Endodermal cell (in vitro differentiated cells): ENCODE measurements at regions not wholly inside any gene's neighbourhood (a gene's known extent, or its start where the extent isn't known, plus 50 kb on each side); places are given as distances from the start of the nearest gene placed in this dataset.

Experiments
- DNase-seq: peaks from one replicate; pipeline ENCODE4 v3.0.0-alpha.2; 2017
- H3K27ac ChIP-seq: 2 replicates; pipeline ENCODE4 v1.5.1; 2013; ENCODE audit warnings: mild to moderate bottlenecking, low read depth, low read length, moderate library complexity
- H3K27me3 ChIP-seq: 2 replicates; pipeline ENCODE4 v1.6.1; 2013; ENCODE audit warnings: mild to moderate bottlenecking, low read length, moderate library complexity; ENCODE audit not compliant: insufficient read depth, control insufficient read depth, poor library complexity, severe bottlenecking
- H3K36me3 ChIP-seq: 2 replicates; pipeline ENCODE4 v1.7.0; 2013; ENCODE audit warnings: mild to moderate bottlenecking, low read length, moderate library complexity; ENCODE audit not compliant: control insufficient read depth, insufficient read depth
- H3K4me1 ChIP-seq: one replicate; pipeline ENCODE4 v1.7.0; 2013; ENCODE audit warnings: low read length; ENCODE audit not compliant: control insufficient read depth, insufficient read depth
- H3K4me3 ChIP-seq: 2 replicates; pipeline ENCODE4 v1.5.1; 2013; ENCODE audit warnings: mild to moderate bottlenecking, low read length, moderate library complexity
- H3K9ac ChIP-seq: 2 replicates; pipeline ENCODE4 v1.6.1; 2013; ENCODE audit warnings: mild to moderate bottlenecking, low read length, moderate library complexity; ENCODE audit not compliant: poor library complexity, severe bottlenecking; ENCODE audit errors: extremely low read depth
- H3K9me3 ChIP-seq: 2 replicates; pipeline ENCODE4 v1.6.1; 2013; ENCODE audit warnings: mild to moderate bottlenecking, low read length, moderate library complexity; ENCODE audit not compliant: control insufficient read depth
- H3K27ac Mint-ChIP-seq: 2 replicates; pipeline ENCODE4 v1.8.0; 2020; ENCODE audit warnings: mixed read lengths
- H3K27me3 Mint-ChIP-seq: 2 replicates; pipeline ENCODE4 v1.8.0; 2021; ENCODE audit warnings: mild to moderate bottlenecking, mixed read lengths; ENCODE audit not compliant: insufficient read depth
- H3K36me3 Mint-ChIP-seq: 2 replicates; pipeline ENCODE4 v1.8.0; 2020; ENCODE audit warnings: low read depth, mixed read lengths
- H3K4me1 Mint-ChIP-seq: 2 replicates; pipeline ENCODE4 v1.8.0; 2020; ENCODE audit warnings: mixed read lengths
- H3K4me3 Mint-ChIP-seq: 2 replicates; pipeline ENCODE4 v1.8.0; 2020; ENCODE audit warnings: mild to moderate bottlenecking, moderate library complexity, mixed read lengths
- H3K9me3 Mint-ChIP-seq: 2 replicates; pipeline ENCODE4 v1.8.0; 2020; ENCODE audit warnings: mild to moderate bottlenecking, mixed read lengths
- WGBS, 2 experiments: methylation state at CpG; one replicate each; pipeline versions ENCODE4 v1.1.5 to v1.1.7; 2013; ENCODE audit warnings: missing lambda C conversion rate in 2 of 2, mixed read lengths in 1 of 2; ENCODE audit not compliant: insufficient coverage in 1 of 2, insufficient read length in 1 of 2; 5-methylcytosine and 5-hydroxymethylcytosine counted together
- TF ChIP-seq, protein P1 (sequence below): fragments of 200-600 bp; sonication (generic); conservative IDR thresholded peaks from 2 replicates; pipeline ENCODE4 v1.5.0; 2021; ENCODE audit warnings: antibody characterized with exemption, mild to moderate bottlenecking

DNA sequence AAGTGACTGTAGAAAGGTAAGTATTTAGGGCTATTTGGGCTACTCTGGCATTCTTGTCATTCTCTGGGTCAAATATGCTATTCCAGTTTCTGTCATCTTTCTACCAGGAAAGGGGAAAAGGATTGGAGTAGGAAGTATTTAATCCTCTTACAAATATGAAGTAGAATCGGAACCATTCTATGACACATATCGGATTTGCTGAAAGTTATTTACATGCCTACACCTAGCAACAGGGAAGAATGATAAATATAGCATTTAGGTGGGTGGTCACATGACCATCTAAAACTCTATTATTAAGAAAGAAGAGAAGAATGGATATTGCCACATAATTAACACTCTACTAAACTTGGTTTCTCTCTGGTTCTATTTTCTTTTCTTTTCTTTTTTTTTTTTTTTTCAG, 1353.1 kb downstream of the ZPLD1 start:
- H3K9me3 Mint-ChIP-seq: no peaks in the 10 kb centered on the region
- no peaks in the 10 kb centered on the region for H3K4me1 ChIP-seq
- H3K27ac ChIP-seq: no peak overlapping the region
- no peak overlapping the region for H3K4me3 Mint-ChIP-seq
- TF ChIP-seq, protein P1, sequence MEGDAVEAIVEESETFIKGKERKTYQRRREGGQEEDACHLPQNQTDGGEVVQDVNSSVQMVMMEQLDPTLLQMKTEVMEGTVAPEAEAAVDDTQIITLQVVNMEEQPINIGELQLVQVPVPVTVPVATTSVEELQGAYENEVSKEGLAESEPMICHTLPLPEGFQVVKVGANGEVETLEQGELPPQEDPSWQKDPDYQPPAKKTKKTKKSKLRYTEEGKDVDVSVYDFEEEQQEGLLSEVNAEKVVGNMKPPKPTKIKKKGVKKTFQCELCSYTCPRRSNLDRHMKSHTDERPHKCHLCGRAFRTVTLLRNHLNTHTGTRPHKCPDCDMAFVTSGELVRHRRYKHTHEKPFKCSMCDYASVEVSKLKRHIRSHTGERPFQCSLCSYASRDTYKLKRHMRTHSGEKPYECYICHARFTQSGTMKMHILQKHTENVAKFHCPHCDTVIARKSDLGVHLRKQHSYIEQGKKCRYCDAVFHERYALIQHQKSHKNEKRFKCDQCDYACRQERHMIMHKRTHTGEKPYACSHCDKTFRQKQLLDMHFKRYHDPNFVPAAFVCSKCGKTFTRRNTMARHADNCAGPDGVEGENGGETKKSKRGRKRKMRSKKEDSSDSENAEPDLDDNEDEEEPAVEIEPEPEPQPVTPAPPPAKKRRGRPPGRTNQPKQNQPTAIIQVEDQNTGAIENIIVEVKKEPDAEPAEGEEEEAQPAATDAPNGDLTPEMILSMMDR: no peak
- H3K4me3 ChIP-seq: no peak overlapping the region
- no peaks in the 10 kb centered on the region for H3K27me3 Mint-ChIP-seq
- no peaks in the 10 kb centered on the region for H3K27me3 ChIP-seq
- DNase-seq: no peak
- H3K9me3 ChIP-seq: no peaks in the 10 kb centered on the region
- no peaks in the 10 kb centered on the region for H3K4me1 Mint-ChIP-seq
- no peaks in the 10 kb centered on the region for H3K36me3 ChIP-seq
- no peaks in the 10 kb centered on the region for H3K36me3 Mint-ChIP-seq
- no peak overlapping the region for H3K9ac ChIP-seq
- H3K27ac Mint-ChIP-seq: no peak overlapping the region
- WGBS, 2 experiments: 100% methylated on average over 1 of the region's 2 CpGs; no CpG with 5 or more reads in 1 of the 2 experiments

DNA sequence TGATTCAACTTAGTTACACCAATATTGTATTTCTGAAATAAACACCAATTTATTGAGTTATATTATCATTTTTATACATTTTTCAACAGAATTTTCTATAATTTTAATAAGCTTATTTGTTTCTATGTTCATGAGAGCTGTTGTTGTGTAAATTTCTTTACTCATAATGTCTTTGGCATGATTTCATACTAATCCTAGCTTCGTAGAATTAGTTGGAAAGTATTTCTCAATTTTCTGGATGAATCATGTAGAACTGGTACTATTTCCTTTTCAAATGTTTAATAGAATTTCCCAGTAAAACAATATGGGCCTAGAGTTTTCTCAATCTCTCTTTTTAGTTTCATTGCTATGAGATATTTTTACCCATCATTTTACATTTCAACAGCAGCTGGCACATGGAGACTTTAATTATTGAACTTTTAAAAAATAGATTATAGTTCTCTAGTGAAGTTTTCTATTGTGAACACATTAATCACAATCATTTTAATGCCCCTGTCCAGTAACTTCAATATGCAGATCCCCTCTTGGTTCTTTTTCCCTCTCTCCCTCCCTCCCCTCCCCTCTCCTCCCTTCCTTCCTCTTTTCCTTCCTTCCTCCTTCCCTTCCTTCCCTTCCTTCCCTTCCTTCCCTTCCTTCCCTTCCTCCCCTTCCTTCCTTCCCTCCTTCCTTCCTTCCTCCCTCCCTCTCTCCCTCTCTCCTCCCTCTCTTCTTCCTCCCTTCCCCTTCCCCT, 1357.1 kb downstream of the ZPLD1 start:
- no peaks in the 10 kb centered on the region for H3K36me3 Mint-ChIP-seq
- no peaks in the 10 kb centered on the region for H3K9me3 ChIP-seq
- no peak overlapping the region for H3K27ac Mint-ChIP-seq
- H3K9ac ChIP-seq: no peak overlapping the region
- H3K4me3 Mint-ChIP-seq: no peak overlapping the region
- H3K4me1 Mint-ChIP-seq: peaks cover 2% of the 10 kb centered on the region
- no peaks in the 10 kb centered on the region for H3K36me3 ChIP-seq
- H3K9me3 Mint-ChIP-seq: no peaks in the 10 kb centered on the region
- TF ChIP-seq, protein P1: no peak
- H3K27me3 Mint-ChIP-seq: no peaks in the 10 kb centered on the region
- H3K27me3 ChIP-seq: no peaks in the 10 kb centered on the region
- no peak overlapping the region for H3K27ac ChIP-seq
- no peak for DNase-seq
- no peak overlapping the region for H3K4me3 ChIP-seq
- WGBS, 2 experiments: 83% methylated on average over 1 of the region's 1 CpG; no CpG with 5 or more reads in 1 of the 2 experiments
- H3K4me1 ChIP-seq: no peaks in the 10 kb centered on the region

DNA sequence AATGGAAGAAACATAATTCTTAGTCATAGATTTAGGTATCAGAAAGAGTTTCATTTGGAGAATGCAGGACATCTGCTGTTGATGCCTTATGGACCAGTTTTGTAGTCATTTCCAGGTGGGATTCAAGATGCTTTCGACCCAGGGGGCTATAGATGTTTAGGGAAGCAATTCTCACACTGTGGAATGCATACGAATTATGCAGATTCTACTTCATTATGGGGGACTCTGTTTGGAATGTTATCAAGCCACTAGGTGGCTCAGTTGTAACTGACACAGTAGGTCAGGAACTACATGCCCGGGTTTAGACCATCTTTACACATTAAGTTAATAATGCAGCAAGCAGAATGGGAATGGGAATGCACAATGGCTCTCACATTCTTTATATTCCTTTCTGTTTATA, 1359.8 kb downstream of the ZPLD1 start:
- Mint-ChIP-seq H3K36me3 (no peaks in the 10 kb centered on the region), H3K27me3 (no peaks in the 10 kb centered on the region)
- TF ChIP-seq, protein P1: peak; percentile 67

More for the DNA sequence above, 1359.8 kb downstream of the ZPLD1 start:
- Histone ChIP-seq H3K4me3 (no peak overlapping the region), H3K27me3 (no peaks in the 10 kb centered on the region), H3K27ac (no peak overlapping the region), H3K4me1 (no peaks in the 10 kb centered on the region), H3K36me3 (no peaks in the 10 kb centered on the region), H3K9ac (no peak overlapping the region), H3K9me3 (no peaks in the 10 kb centered on the region)
- Mint-ChIP-seq H3K4me1 (peaks cover 2% of the 10 kb centered on the region), H3K27ac (no peak overlapping the region), H3K4me3 (no peak overlapping the region), H3K9me3 (no peaks in the 10 kb centered on the region)
- 20 to 35% methylated on average over 1 to 3 of the region's 3 CpGs for WGBS, 2 experiments
- peak; percentile 53 for DNase-seq
